ENCODE measurements at regions not wholly inside any gene's neighbourhood (a gene's known extent, or its start where the extent isn't known, plus 50 kb on each side); places are given as distances from the start of the nearest gene placed in this dataset.

- DNase-seq = no peak
Observed at GRCh38 chr11:80458376-80458775, 1017.5 kb upstream of the TENM4 start.

DNA sequence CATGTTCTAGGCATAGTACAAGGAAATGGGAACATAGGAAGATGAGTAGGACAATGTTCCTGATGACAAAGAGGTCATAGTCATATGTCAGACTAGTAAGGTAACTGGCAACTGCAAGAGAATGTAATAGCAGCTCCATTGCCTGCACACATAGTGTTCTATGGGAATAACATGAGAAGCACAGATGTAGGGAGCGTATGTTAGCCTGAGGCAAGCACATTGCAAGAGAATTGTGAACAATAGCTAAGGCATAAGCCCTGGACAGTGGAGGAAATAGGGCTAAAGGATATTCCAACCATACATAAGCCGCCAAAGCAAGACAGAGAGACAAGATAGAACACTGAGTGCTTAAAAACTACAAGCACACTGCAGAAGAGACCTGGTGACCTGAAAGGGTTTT, 1017.0 kb upstream of the TENM4 start:
- DNase-seq = no peak

DNA sequence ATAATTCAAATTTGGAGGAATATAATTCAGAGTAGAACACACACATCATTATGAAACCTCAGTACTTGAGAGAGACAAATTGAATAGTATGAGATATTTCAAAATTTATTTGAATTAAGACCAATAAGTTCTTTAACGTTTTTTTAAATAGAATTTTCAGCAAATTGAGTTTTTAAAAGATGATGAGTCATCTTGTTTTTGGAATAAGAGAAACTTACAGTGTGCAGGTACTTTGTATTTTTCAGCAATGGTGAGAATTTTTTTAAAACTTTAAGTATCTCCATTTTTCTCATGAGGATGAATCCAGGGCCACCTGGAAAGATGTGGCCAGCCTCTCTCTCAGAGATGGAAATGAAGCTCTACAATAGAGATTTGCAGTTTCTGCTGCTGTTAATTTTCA, 1015.0 kb upstream of the TENM4 start:
- DNase-seq = no peak

GRCh38 chr11:80451105-80451504, 1010.3 kb upstream of the TENM4 start:
- DNase-seq = no peak

DNA sequence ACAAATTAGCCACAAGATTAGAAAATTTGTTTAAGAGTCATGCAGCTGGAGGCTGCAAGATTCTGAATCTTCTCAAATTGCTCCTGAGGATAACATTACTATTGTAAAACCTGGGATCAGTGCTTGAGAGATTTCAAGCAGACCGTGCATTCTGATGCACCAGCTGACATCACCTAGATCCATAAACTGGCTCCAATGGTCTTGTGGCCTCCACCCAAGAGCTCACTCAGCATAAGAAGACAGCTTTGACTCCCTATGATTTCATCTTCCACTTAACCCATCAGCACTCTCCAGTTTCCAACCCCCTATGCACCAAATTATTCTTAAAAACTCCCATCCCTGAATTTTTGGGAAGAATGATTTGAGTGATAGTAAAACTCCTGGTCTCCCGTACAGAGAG, 1007.9 kb upstream of the TENM4 start:
- DNase-seq = no peak

DNA sequence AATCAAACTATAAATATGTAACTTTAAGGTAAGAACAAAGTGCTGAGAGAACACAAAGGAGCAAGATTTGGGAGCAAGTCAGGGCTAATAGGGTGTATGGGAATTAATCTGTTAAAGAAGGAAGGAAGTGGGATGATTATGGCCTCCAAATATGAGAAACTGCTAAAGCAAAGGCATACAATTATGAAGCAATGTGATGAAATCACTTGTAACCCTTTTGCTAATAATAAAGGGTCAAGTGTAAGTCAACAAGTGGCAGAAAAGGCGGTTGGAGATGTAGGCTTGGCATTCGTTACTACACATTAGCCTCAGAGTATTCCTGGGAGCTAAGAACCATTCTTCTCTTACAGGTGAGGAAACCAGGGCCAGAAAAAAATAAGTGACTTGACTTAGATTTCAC, 1002.3 kb upstream of the TENM4 start:
- no peak for DNase-seq

DNA sequence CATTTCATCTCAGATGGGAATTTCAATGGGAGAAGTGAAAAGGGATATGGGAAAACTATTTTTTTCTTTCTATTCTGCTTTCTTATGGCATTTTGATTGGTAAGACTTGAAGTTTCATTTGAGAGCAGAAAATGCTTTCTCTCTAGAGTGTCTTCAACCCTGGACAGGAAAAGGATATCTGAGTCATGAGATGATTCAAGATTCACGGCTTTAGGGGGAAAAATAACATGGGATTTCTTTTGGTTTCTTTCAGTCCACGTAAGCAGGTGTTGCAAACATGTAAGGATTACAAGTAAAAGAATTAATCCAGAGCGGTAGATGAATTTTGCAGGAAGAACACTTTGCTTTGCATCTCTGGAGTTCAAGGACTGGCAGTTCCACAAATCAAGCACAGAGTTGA, 1001.0 kb upstream of the TENM4 start:
- DNase-seq = no peak

DNA sequence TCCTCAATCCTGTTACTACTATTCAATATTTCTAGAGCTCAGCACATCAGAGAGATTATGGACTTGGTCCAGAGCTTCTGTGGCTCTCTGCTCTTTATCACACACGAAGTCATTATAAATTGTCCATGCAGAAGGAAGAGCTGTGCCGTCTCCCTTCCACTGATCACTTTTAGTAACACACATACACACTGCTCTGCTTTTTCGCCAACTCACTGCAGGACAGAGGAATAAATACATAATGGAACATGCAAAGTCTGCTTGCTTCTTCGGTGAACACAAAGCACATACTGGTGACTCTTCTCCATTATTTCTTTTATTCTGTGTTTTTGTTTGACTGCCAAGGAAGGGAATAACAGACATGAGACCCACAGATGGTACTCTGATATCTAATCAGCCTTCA, 1000.0 kb upstream of the TENM4 start:
- no peak for DNase-seq

DNA sequence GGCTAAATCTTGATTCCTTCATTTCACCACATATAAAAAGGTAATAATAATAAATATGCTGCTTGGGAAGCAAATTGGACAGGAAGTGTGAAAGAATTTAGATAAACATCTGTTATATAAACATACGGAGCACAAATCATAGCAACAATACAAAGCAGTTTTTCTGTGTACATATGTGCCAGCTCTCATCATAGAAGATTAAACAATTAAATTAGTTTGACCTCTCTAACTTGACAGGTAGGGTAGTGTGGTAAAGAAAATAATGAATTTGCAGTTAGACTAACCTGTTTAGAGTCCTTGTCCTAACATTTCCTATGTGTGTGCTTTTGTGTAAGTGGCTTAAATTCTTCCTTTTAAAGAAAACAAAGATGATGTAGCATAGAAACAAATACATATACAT, 995.7 kb upstream of the TENM4 start:
- DNase-seq = no peak

GRCh38 chr11:80435345-80435744, 994.5 kb upstream of the TENM4 start:
- DNase-seq = no peak

DNA sequence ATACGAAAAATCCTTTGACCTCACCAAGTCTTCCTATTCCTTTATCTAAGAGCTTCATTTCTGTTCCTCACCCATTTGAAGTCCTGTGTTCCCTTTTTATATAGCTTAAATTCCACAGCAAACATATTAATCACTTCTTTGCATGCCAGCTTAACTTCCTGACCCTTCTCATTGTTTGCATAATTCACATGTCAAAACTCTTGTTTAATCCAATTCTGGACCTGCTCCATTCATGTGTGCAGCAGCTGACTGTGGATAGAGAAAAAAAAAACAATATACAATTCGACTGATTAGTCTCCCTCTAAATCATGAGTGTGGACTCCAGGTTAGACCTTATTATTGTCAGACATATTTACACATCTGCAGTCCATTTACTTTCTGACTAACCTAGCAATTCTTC, 991.2 kb upstream of the TENM4 start:
- no peak for DNase-seq

DNA sequence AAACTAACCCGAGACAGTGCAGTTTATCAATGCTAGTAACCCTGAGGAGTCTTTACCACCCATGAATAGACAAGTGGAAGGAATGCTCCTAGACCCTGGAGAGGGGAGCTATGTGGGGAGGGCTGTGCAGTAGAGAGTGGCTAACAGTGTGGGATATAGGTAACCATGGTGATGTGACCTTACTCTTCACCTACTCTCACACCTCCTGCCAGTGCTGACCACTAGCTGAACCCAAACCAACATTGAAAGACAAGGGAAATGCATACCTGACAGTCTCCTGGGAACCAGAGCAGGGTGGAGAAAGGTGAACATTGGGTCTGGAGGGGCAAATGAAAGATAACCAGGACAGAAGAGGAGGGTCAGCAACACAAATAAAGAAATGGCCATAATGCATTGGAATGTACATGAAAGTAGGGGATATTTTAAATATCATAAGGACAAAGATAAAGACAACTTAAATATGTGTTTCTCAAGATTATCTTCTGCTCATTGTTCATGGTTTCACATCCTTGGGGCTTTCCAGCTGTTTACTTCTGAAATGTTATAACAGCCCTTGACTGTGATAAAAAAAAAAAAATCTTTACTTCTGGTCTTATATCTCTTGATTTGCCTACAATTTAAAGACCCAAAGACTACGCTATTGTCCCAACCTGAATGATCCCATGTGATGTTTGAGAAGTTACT, 983.3 kb upstream of the TENM4 start:
- no peak for DNase-seq

DNA sequence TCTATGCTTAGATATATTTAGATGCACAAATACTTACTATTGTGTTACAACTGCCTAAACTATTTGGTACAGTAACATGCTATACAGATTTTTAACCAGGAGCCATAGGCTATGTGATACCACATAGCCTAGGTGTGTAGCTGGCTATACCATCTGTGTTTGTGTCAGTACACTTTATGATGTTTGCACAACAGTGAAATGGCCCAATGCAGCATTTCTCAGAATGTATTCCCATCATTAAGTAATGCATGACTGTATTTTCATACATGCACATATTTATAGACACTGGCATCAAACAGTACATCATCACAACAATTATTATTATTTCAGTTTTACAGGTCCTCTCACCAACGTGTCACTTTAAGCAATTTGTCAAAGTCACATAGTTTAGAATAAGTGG, 979.5 kb upstream of the TENM4 start:
- no peak for DNase-seq

DNA sequence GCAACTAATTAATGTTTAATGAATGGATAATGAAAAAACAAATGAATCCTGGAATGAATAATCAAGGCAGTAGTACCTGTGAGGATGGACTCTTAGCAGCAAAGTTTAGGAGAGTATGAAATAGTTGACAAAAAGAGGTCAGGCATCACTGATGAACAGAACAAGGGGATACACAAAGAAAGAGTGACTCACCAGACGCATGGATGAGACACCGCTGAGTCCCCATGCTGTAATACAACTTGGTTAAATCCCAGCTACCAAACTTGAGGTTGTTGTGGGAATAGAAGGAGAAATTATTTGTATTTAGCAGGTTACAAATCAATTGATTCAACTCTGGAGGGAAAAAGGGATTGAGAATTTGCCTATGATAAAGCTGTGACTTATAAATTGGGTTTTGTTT, 976.9 kb upstream of the TENM4 start:
- no peak for DNase-seq

DNA sequence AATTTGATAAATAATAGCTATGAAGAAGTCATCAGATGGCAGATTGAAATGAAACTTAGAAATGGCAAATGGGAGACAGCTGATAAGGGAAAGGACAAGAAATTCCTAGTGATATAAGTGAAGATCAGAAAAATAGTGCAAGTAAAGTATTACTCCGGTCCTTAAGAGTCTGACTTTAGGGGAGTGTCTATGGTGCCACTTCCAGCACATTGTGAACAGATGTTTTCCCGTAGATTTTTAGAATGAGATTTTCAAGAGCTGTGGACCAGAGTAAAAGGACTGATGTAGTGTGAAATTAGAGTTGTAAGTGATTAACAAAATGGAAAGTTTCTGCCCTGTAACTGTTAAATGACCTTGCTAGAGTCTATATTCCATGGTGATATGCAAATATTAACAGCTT, 974.8 kb upstream of the TENM4 start:
- DNase-seq = no peak

- DNase-seq = no peak
Observed at GRCh38 chr11:80414181-80415165, 973.6 kb upstream of the TENM4 start.

DNA sequence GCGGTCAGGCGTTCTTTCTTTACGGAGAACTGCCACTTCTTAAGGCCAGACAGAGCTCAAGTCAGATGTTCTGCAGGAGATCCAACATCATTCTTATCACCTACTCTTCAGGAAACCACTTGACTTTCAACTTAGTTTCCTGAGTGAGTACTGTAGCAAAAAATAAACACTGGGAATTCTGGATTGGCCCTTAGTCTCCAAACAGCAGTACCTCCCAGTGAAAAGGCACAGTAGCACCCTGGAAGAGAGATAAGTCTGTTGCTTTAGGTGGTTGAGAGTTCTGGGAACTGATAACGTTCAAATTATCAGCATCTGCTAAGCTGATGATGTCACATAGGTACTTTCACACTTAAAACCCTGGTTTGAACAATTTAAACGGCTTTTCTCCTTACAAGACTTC, 971.8 kb upstream of the TENM4 start:
- no peak for DNase-seq

- no peak for DNase-seq
Observed at GRCh38 chr11:80393210-80393609, 952.4 kb upstream of the TENM4 start.

DNA sequence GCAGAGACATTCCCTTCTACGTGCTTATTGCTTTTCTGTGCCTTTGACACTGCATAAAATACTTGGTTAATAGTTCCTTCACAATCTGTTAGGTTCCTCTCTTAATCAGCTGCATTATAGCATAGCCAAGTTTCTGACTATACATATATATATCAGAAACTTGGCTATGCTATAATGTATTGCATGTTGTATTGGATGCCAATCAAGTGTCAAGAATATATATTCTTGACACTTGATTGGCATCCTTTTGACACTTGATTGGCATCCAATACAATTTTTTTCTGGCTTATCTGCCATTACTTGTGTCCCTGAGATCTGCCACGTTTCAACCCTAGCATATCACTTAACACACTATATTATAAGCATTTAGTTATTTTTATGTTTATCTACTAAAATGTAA, 949.7 kb upstream of the TENM4 start:
- DNase-seq = no peak

DNA sequence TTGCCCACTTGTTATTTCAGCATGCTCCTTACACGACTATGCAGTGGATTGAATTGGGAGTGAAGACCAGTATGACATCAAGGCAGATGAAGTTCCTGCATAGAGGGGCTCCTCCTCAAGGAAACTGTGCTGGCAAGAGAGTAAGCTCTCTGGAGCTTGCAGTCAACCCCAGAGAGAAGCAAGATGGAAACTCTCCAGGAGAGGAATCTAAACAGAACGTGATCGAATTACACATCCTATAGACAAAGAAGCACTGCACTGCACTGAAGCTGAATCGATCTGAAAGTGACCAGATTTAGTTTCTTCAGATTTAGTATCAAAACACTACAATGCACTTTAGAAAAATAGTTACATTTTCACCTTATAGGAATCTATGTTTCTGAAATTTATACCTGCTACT, 947.7 kb upstream of the TENM4 start:
- no peak for DNase-seq

GRCh38 chr11:80388130-80388529, 947.3 kb upstream of the TENM4 start:
- DNase-seq = no peak

- DNase-seq = no peak
Observed at GRCh38 chr11:80383655-80384054, 942.8 kb upstream of the TENM4 start.

DNA sequence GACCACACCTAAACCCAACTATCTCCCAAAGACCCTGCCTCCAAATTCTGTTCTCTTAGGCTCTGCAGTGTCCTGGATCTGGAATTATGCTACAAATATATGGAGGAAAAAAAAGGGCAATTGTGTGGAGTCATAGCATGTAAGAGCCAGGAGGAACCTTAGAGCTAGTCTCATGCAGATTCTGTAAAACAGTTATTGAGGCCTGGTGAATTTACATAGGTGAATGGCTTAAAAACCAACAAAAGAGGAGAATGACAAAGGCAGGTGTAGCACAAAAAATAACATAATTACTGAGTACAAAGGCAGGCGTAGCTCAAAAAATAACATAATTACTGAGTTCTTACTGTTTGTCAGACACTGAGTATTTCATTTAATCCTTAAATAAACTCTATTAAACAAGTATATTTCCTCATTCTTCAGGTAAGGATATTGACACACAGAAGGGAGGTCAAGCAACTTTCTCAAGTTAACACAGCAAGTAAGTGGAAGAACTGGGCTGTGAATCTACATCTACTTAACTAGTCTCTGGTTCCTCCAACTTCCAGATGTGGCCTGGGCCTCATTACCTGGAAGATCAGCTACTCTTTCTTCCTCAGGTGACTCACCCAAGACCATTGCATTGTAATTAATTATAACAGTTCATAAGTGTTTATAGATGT, 938.9 kb upstream of the TENM4 start:
- no peak for DNase-seq

- no peak for DNase-seq
Observed at GRCh38 chr11:80371931-80372330, 931.1 kb upstream of the TENM4 start.

All from effector CD8-positive, alpha-beta T cell (primary cell).